ENCODE measurements at regions not wholly inside any gene's neighbourhood (a gene's known extent, or its start where the extent isn't known, plus 50 kb on each side); places are given as distances from the start of the nearest gene placed in this dataset.

GRCh38 chr3:39754549-39754948 lies 54.9 kb upstream of the MYRIP start:
- TF ChIP-seq EZH2 (IDR thresholded peaks at IDR 0.05) = no peak
- no peak for TF ChIP-seq CTCF (IDR thresholded peaks at IDR 0.05)

Data from neural progenitor cell (in vitro differentiated cells).